Fibroblast of lung (primary cell): ENCODE measurements at regions not wholly inside any gene's neighbourhood (a gene's known extent, or its start where the extent isn't known, plus 50 kb on each side); places are given as distances from the start of the nearest gene placed in this dataset.
A peak's percentile ranks its signal among the peaks of the same experiment; 100 is the strongest.

Source experiments
- DNase-seq, 2 donors: peaks; one replicate each; pipeline versions ENCODE4 v3.0.0 to v3.0.0-alpha.2; 2010; ENCODE audit warnings: low read depth in 2 of 2
- H2AFZ ChIP-seq: 2 replicates; pipeline ENCODE4 v1.5.1; 2012; ENCODE audit warnings: low read length, control low read depth, inconsistent platforms
- H3K27ac ChIP-seq: 2 replicates; pipeline ENCODE4 v1.5.1; 2011; ENCODE audit warnings: low read length, control low read depth; ENCODE audit not compliant: insufficient read depth
- H3K27me3 ChIP-seq: 2 replicates; pipeline ENCODE4 v1.5.1; 2011; ENCODE audit warnings: mild to moderate bottlenecking, low read length; ENCODE audit not compliant: control insufficient read depth, insufficient read depth
- H3K36me3 ChIP-seq: 2 replicates; pipeline ENCODE4 v1.5.1; 2011; ENCODE audit warnings: low read length; ENCODE audit not compliant: control insufficient read depth, insufficient read depth
- H3K4me1 ChIP-seq: 2 replicates; pipeline ENCODE4 v1.5.1; 2011; ENCODE audit warnings: low read length; ENCODE audit not compliant: control insufficient read depth, insufficient read depth; ENCODE audit errors: extremely low read depth
- H3K4me2 ChIP-seq: 2 replicates; pipeline ENCODE4 v1.5.1; 2011; ENCODE audit warnings: low read length, control low read depth; ENCODE audit not compliant: insufficient read depth; ENCODE audit errors: extremely low read depth
- H3K4me3 ChIP-seq, 4 experiments: fragments of 200-600 bp in 1 of 4; sonication (generic) in 1 of 4; replicated peaks in 1 of 4; 2 replicates each; pipeline ENCODE4 v1.5.1; 2011 to 2016; ENCODE audit warnings: low read length in 4 of 4, low read depth in 3 of 4, mild to moderate bottlenecking in 3 of 4, control low read depth in 2 of 4, inconsistent platforms in 1 of 4, mixed read lengths in 1 of 4; ENCODE audit not compliant: insufficient read depth in 1 of 4; ENCODE audit errors: control extremely low read depth in 1 of 4
- H3K79me2 ChIP-seq: 2 replicates; pipeline ENCODE4 v1.5.1; 2012; ENCODE audit warnings: mild to moderate bottlenecking, low read length, inconsistent platforms; ENCODE audit not compliant: control insufficient read depth, insufficient read depth
- H3K9ac ChIP-seq: 2 replicates; pipeline ENCODE4 v1.5.1; 2011; ENCODE audit warnings: mild to moderate bottlenecking, low read length, control low read depth; ENCODE audit not compliant: insufficient read depth
- H3K9me3 ChIP-seq: 2 replicates; pipeline ENCODE4 v1.5.1; 2012; ENCODE audit warnings: low read depth, low read length; ENCODE audit not compliant: control insufficient read depth, insufficient read depth
- H4K20me1 ChIP-seq: 2 replicates; pipeline ENCODE4 v1.5.1; 2011; ENCODE audit warnings: low read length; ENCODE audit not compliant: control insufficient read depth, insufficient read depth; ENCODE audit errors: extremely low read depth
- CTCF ChIP-seq, 2 donors: IDR thresholded peaks in 1 of 2; conservative IDR thresholded peaks in 1 of 2; 1 replicate in 1 of 2; 2 replicates in 1 of 2; pipeline ENCODE4 v1.5.1; 2011 to 2012; ENCODE audit warnings: low read length in 2 of 2, control low read depth in 1 of 2, inconsistent platforms in 1 of 2, low read depth in 1 of 2, mild to moderate bottlenecking in 1 of 2
- EZH2 ChIP-seq: IDR thresholded peaks from 2 replicates; pipeline ENCODE4 v1.5.1; 2012; ENCODE audit warnings: low read length, control low read depth, mild to moderate bottlenecking; ENCODE audit errors: missing control alignments

- H3K79me2 ChIP-seq = no peaks in the 10 kb centered on the region
- no peak overlapping the region for H2AFZ ChIP-seq
- H3K4me3 ChIP-seq = no peak overlapping the region
- peak in 1 of 2 donors; percentile 22 for DNase-seq
- peaks cover 7% of the 10 kb centered on the region for H3K27me3 ChIP-seq
- no peak overlapping the region for H3K27ac ChIP-seq
- H3K9ac ChIP-seq = no peak overlapping the region
- no peaks in the 10 kb centered on the region for H3K36me3 ChIP-seq
- no peaks in the 10 kb centered on the region for H3K9me3 ChIP-seq
- H3K4me1 ChIP-seq = no peaks in the 10 kb centered on the region
- H3K4me2 ChIP-seq = no peak overlapping the region
- H4K20me1 ChIP-seq = no peaks in the 10 kb centered on the region
- TF ChIP-seq EZH2 = no peak
- peak; percentile 47 to 59 for TF ChIP-seq CTCF (conservative IDR thresholded peaks at IDR 0.05 in 1 of 2, IDR thresholded peaks at IDR 0.05 in 1 of 2; ENCODE audit: low read depth in 1 of 2, low read length in 2 of 2)
Observed at GRCh38 chr11:11157185-11157584, 195.9 kb downstream of the CSNK2A3 start.

- Histone ChIP-seq H3K4me1 (no peaks in the 10 kb centered on the region), H3K36me3 (no peaks in the 10 kb centered on the region), H3K27ac (no peak overlapping the region), H3K79me2 (no peaks in the 10 kb centered on the region), H4K20me1 (no peaks in the 10 kb centered on the region), H3K4me3 (no peak overlapping the region), H3K9me3 (no peaks in the 10 kb centered on the region), H3K4me2 (no peak overlapping the region), H3K27me3 (peaks cover 7% of the 10 kb centered on the region), H3K9ac (no peak overlapping the region), H2AFZ (no peak overlapping the region)
- TF ChIP-seq EZH2 (no peak), CTCF (conservative IDR thresholded peaks at IDR 0.05 in 1 of 2, IDR thresholded peaks at IDR 0.05 in 1 of 2; ENCODE audit: low read depth in 1 of 2, low read length in 2 of 2) (peak; percentile 28 to 51)
- DNase-seq = no peak
Observed at GRCh38 chr11:11155962-11156815, 196.9 kb downstream of the CSNK2A3 start.

GRCh38 chr11:11152877-11153276 lies 200.2 kb downstream of the CSNK2A3 start:
- Histone ChIP-seq H3K9ac (no peak overlapping the region), H3K27me3 (peaks cover 5% of the 10 kb centered on the region), H3K79me2 (no peaks in the 10 kb centered on the region), H2AFZ (no peak overlapping the region), H3K27ac (no peak overlapping the region), H3K4me1 (peaks cover 2% of the 10 kb centered on the region), H3K4me2 (no peak overlapping the region), H4K20me1 (no peaks in the 10 kb centered on the region), H3K36me3 (no peaks in the 10 kb centered on the region), H3K4me3 (no peak overlapping the region), H3K9me3 (no peaks in the 10 kb centered on the region)
- DNase-seq = no peak
- TF ChIP-seq CTCF (conservative IDR thresholded peaks at IDR 0.05 in 1 of 2, IDR thresholded peaks at IDR 0.05 in 1 of 2; ENCODE audit: low read depth in 1 of 2, low read length in 2 of 2) (no peak), EZH2 (no peak)
